GM13976 (cell line): ENCODE measurements at regions not wholly inside any gene's neighbourhood (a gene's known extent, or its start where the extent isn't known, plus 50 kb on each side); places are given as distances from the start of the nearest gene placed in this dataset.
"Not testable (repeated sequence)": the region's sequence is repeated elsewhere in the genome, so short reads cannot be mapped to it uniquely, and the experiment has no call there.

ENCODE experiments used
- DNase-seq: peaks from one replicate; pipeline ENCODE4 v3.0.0; 2012; ENCODE audit warnings: low spot score
- in situ Hi-C: fragments of 300-500 bp; cut with MboI; formaldehyde crosslinking; loops from one replicate; pipeline ENCODE4 v1.12.0; 2022; ENCODE audit warnings: low sequenced_read_pairs, mixed read lengths, inconsistent platforms; ENCODE audit not compliant: unreplicated experiment
- TF ChIP-seq, protein P1 (sequence below): IDR thresholded peaks from 2 replicates; pipeline ENCODE4 v1.5.1; 2012; ENCODE audit warnings: borderline replicate concordance, mild to moderate bottlenecking; ENCODE audit not compliant: insufficient read depth; ENCODE audit errors: extremely low read depth, missing control alignments, control extremely low read depth

DNA sequence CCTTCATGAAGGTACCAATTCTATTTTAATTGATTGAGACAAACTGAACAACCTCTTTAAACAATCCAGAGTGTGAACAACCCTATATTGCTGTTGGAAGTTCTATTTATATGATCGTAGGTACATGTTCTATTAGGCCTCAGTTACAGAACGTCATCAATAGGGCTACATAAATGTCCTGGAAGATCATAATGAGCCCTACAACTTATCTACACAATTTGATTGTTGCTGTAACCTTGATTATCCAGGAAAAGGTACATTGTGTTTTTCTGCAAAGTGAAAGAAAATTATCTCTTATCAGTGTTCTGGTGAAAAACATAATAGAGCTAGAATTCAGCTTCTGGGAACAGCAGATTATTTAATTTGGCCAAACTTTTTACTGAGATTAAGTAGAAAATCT, 612.9 kb downstream of the GALC start:
- TF ChIP-seq, protein P1, sequence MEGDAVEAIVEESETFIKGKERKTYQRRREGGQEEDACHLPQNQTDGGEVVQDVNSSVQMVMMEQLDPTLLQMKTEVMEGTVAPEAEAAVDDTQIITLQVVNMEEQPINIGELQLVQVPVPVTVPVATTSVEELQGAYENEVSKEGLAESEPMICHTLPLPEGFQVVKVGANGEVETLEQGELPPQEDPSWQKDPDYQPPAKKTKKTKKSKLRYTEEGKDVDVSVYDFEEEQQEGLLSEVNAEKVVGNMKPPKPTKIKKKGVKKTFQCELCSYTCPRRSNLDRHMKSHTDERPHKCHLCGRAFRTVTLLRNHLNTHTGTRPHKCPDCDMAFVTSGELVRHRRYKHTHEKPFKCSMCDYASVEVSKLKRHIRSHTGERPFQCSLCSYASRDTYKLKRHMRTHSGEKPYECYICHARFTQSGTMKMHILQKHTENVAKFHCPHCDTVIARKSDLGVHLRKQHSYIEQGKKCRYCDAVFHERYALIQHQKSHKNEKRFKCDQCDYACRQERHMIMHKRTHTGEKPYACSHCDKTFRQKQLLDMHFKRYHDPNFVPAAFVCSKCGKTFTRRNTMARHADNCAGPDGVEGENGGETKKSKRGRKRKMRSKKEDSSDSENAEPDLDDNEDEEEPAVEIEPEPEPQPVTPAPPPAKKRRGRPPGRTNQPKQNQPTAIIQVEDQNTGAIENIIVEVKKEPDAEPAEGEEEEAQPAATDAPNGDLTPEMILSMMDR: no peak
- in situ Hi-C loops: no loop called here
- DNase-seq: no peak

DNA sequence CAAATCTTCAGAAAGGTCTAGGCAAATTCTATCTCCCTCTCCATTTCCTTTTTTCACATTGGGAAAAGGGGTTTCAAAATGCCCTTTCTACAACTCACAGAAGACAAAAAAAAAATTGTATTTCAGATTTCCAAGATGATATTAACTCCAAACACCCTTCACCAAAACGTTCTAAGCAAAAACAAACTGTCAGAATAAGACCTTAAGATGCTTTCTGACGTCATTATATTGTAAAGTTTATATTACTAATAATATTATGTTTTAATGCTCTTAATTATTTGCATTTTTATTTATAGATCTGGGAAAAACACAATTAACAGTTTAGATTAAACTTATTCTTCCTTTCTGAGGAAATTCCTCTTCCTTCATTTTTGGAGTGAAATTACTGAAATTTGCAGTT, 624.2 kb downstream of the GALC start:
- no peak for DNase-seq
- in situ Hi-C loops: no loop called here
- TF ChIP-seq, protein P1: no peak

DNA sequence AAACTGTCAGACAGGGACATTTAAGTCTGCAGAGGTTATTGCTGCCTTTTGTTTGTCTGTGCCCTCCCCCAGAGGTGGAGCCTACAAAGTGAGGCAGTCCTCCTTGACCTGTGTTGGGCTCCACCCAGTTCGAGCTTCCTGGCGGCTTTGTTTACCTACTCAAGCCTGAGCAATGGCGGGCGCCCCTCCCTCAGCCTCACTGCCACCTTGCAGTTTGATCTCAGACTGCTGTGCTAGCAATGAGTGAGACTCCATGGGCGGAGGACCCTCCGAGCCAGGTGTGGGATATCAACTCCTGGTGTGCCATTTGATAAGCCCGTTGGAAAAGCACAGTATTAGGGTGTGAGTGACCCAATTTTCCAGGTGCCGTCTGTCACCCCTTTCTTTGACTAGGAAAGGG, 632.7 kb downstream of the GALC start:
- in situ Hi-C loops, DNase-seq: not testable (repeated sequence)

DNA sequence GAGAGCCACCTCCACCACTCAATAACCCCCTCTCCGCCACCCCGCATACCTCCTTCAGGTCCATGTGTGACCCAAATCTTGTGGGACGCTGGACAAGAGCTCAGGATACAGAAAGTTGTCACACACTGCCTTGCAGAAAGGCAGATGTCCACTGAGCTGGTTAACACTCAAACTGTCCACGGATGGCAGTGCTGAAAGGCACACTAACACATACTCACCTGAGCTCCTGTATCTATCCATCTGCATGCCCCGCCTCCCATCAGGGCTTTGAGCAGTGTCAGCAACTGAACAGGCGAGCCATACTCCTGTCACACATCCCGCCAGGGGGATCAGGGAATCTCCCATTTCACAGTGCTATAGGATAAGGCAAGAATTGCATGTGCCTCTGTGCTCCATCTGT, 642.0 kb downstream of the GALC start:
- no peak for DNase-seq
- in situ Hi-C loops: no loop called here
- TF ChIP-seq, protein P1: no peak

DNA sequence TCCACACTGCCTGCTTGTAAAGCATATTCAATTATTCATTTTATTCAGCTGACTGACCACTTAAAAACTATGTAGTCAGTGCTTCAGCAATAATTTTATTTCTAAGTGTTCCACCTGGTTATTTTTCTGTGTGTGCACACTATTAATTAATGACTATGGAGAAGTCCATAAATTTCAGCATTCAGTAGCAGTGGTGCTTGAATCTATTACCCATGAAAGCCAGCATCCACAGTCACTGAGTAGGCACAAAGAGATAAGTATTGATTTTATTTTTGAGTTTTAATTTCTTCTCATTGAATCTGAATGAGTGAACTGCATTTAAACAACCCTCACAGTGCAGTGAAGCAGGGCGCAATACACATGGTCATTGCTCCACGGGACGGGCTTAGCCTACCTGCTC, 643.1 kb downstream of the GALC start:
- no peak for DNase-seq
- in situ Hi-C loops: no loop called here
- TF ChIP-seq, protein P1: no peak

DNA sequence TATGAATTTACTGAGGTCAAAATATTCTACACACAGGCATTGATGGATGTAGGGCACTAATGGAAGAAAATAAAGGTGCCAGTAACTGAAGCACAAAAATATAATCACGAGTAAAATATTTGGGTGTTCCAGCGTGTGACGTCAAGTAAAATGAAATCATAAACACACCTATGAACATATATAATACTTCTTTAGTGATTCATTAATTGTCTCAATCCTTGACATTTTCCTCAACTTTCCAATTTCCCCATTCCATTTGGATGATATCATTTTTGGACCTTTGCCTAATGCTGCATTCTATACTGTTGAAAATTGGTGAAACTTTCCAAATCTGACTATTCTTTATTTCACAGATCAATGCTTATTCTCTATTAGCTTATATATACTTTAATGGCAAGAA, 649.3 kb downstream of the GALC start:
- DNase-seq: no peak
- in situ Hi-C loops: no loop called here
- TF ChIP-seq, protein P1: no peak

DNA sequence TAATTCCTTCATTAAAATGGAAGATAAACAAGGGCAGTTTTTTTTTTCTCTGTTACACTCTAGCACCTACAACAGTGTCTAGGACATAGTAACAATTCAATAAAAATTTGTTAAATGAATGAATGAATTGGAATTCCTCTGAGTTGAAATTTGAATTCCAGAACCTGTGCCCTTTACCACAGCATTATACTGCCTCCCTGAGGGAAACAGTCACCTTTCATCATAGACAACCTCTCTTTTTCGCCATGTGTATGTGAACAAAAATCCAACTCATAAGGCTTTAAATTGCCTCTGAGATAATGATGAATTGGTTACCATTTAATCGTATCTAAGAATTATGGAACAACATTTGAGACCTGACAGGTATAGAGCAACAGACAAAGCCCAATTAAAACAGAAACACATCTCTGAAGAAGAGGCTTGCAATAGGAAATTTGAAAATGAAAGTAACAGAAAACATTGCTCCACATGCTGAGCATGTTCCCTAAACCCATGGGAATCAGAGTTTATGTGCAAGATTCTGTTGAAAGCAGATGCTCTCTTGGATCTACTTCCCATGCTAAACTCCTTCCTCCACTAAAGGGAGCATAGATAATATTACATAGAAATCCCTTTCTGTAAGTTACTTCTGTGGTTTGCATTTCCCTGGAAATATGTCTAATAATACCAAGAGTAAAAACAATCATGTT, 657.8 kb downstream of the GALC start:
- DNase-seq: no peak
- in situ Hi-C loops: no loop called here
- TF ChIP-seq, protein P1: no peak
